AG08396 (cell line): ENCODE measurements at regions not wholly inside any gene's neighbourhood (a gene's known extent, or its start where the extent isn't known, plus 50 kb on each side); places are given as distances from the start of the nearest gene placed in this dataset.

ENCODE experiments used
- DNase-seq: peaks from one replicate; pipeline ENCODE4 v3.0.0; 2012; ENCODE audit warnings: low spot score, mixed read lengths

DNA sequence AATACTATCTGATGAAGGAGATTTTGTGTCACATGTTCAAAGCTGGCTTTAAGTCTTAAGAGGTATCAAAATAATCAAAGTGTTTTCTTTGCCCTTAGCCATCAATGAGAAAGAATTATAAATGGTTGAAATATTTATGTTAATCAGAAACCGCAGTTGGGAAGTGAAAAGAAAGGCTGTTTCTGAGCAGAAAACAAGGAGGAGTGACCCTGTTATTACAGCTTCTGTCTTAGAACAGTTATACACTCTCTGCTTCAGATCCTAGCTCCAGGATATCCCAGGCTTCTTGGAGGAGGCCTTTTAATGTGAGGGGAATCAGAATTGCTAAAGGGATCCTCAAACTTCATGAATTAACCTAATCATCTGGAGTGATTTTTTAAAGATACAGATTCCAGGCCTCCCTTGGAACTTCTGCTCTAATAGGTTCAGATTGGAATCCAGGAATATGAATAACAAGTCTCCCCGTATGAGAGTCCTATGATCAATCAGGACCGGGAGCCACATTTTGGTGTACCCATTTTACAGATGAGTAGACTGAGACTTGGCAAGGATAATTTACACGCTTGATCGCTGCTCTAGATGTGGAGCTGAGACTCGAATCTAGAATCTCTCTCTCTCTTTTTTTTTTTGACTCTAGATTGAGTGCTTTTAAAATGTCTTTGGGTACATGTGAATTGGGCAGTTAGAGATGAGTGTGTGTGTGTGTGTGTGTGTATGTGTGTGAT lies 50.8 kb upstream of the JAG1 start:
- no peak for DNase-seq

DNA sequence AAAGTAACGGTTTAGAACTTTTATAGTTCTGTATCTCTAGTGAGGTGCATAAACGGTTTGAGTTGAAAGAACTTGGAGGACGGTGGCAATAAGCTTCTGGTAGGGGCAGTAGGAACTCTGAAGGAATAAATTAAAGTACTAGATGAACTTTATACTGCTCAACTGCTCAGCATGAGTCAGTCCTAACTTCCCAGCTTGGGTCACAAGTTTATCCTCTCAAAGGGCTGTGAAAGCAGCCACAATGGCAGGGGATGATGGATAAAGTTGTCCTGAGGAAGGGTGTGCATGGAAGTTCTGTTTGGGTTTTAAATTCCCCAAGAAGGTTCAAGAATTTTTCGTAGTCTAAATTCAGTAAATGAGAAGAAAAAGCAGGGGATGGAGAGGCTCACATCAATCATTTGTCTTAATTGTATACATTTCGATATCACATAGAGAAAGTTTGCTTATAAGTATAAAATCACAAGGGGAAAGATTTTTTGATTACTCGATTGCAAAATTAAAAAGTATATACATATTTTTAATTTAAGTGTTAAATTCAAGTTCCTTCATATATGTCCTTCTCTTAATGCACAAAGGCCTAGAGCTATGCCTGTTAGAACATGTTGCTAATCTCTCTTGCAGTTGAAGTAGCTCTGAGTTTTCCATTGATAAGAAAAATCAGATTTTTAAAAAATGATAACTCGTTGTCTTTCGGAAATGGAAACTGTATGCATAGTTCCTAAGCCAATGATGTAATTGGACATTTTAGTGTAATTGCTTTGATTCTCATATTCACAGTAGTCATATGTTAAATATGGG lies 55.3 kb upstream of the JAG1 start:
- DNase-seq, result no peak

DNA sequence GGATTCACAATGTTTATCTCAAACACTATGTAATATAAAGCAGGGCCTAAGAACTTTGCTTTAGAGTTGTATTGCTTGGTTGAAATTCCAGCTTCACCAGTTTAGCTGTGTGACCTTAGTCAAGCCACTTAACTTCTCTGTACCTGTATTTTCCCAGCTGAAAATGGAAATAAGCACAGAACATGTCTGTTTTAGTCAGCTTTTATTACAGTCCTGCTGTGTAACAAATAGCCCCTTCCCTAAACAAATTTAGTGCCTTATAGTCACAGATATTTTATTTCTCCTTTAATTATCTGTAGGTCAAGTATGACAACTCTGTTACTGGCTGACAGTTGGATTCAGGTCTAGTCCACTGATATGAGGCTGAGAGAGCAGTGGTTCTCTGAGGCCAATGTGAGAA lies 56.0 kb upstream of the JAG1 start:
- no peak for DNase-seq

DNA sequence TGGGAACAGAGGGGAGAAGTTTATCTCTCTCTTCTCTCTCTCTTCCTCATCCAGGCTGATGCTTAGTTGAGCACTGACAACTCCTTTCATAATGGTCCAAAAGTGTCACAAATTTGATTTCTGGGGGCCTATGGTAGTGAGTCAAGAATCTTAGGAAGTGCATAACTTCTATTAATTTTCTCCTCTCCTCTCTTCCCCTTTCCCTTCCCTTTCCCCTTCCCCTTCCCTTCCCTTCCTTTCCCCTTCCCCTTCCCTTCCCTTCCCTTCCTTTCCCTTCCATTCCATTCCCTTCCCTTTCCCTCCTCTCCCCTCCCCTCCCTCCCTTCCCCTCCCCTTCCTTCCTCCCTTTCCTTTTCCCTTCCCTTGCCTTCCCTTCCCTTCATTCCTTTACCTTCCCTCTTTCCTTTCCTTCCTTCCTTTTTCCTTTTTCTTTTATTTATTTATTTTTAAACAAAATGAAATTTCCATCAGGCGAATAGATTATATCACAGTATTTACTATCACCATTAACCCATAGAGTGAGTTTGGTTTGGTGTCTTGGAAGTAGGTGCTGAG lies 56.9 kb upstream of the JAG1 start:
- no peak for DNase-seq

DNA sequence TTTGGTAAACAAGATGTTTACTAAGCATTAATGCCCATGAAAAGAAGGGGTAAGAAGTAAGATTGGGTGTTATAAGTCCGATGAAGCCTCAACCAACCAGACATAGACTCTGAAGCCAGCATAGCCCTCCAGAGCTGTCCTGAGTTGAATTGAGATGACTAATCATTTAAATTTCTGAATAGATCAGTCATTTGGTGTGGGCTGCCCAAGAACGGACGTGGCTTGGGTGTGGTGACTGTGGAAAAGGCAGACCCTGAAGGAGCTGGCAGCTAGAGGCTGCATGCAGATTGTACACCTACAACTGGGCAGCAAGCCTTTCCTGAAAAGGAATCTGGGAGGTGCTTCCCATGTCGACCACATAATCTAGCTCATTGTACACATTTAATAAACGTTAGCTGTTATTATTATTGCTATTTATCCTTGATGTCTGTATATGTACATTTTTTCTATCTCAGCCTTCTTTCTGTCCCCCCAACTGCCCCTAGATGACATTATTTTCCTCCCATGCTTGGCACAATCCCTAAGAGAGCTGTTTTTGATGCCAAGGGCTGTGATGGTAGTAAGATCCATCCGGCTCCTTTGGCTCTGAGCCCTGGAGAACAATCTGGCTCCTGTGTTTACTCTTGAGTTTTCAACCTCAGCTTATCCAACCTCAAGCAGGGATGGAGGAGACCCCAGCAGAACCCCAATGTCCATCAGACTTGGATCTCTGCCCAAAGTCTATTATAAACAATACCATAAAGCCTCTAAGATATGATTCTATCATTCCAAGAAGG lies 57.6 kb upstream of the JAG1 start:
- peak; percentile 25 for DNase-seq

DNA sequence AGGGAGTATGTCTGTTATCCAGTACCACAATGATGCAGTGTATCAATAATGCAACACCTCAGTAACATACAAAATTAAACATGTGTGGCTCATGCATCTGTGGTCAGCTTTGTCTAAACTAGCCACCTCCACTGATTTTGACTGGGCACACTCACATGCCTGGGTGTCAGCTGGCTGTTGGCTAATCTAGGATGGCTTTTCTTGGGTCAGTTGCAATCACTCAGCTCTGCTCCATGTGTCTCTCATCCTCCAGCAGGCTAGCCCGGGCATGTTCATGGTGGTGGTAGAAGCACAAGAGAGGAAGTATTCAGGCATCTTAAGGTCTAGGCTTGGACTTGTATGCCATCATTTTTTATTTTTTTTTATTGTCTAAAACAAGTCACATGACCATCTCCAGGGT lies 59.3 kb upstream of the JAG1 start:
- no peak for DNase-seq

DNA sequence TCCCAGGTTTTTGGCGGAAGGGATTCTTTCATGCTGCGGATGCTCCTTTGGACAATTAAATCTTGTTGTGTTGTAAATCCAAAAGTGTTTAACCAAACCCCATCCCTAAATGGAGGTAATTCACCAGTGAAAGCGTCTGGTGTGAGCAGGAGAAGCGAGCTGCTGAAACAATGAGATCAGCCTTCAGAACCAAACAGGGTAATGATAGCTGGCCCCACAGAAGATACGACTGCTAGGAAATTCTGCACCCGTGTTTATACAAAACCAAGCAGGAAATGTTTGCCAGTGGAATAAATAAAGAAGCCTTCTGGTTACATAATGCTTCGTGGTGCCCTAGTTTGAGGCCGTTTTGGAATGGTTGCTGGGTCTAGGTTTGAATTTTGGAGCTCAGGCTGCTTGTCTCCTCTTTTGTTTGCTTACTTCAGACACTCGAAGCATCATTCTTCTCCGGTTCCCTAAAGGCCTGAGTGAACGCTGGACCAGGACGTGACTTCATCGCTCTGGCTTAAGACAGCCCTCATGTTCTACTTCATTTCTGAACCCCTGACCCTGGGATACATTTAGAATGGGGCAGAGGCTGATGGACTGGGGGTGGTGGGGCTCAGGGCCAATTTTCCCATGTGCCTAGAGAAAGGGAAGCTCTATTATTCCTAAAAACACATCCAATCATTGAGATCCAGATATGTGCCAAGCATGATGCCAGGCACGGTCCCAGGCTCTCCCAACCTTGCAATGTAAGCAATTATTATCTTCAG lies 61.6 kb upstream of the JAG1 start:
- no peak for DNase-seq

DNA sequence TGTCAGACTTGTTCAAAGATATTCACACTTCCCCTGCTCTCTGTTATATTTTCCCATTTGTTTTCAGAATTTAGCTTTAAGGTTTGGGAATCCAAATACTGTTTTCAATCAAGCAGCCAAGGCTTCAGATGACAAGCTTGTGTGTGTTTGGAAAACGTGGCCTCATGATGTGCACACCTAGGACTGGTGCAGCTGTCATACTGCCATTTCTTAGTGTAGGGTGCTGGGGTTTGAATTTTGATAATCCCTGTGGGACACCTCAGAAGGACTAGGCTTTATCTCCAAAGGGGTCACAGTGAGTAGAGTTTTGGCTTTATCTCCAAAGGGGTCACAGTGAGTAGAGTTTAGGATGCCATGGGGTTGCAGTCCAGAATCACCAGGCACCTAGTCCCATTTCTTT lies 65.3 kb upstream of the JAG1 start:
- DNase-seq, result no peak

DNA sequence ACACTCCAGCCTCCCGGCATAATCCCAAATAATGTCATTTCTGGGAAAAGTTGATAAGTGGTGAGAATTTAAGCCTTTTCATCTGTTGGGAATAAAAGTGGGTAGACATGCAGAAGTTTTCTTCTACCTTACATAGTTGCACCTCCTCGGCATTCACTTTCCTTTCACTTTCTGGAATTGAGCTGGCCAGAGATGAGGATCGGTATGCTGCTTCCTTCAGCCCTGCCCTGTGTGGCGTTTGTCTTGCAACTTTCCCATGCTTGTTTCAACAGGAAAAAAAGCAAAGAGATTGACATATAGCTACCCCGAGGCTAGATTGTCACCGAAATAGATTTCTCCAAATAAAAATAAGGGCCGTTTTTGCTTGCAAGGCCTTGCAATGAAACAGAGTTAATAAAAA lies 65.8 kb upstream of the JAG1 start:
- DNase-seq, result peak; percentile 32

DNA sequence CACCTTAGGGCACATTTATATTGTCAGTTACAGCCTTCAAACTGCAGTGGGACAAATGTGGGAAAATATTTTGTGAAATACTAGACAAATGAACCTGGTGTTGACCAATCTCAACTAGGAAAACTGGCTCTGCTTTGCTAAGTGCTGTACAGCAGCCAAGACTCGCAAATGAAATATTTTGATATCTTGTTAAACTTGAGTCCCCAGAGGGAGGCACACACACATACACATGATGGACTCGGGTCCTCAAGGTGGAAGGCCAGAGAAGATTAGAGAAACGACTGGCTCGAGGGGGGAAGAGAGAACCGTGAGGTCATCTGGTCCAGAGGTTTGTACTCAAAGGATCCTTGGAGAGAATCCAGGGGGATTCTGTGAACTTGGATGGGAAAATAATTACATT lies 67.3 kb upstream of the JAG1 start:
- DNase-seq, result no peak

DNA sequence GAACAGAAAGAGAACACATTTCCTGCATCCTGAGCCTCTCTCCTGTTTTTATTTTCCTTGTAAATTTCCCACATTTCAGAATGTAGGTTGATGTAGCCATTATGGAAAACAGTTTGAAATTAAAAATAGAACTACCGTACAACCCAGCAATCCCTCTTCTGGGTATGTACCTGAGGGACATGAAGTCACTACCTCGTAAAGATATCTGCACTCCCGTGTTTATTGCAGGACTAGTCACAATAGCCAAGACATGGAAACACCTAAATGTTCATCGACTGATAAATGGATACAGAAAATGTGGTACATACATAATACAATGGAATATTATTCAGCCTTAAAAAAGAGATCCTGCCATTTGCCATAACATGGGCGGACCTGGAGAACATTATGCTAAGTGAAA lies 72.0 kb upstream of the JAG1 start:
- DNase-seq, result no peak

DNA sequence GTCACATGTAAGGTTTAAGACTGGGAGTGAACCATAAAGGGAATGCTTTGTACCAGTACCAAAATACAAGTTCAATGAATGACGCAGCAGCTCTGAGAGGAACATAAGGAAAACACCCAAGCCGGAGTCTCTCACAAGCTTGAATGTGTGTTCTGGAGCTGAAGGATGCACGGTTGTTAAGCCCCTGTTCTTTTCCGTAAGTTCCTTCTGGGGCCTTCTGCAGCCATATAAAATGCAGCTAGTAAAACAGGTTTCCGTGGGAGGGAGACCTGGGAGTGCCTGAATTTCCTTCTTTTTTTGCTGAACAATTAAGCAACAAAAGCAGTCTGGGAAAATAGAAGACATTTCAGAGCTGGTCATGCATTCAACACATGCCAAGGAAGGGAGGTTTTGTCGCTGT lies 73.2 kb upstream of the JAG1 start:
- DNase-seq, result no peak

DNA sequence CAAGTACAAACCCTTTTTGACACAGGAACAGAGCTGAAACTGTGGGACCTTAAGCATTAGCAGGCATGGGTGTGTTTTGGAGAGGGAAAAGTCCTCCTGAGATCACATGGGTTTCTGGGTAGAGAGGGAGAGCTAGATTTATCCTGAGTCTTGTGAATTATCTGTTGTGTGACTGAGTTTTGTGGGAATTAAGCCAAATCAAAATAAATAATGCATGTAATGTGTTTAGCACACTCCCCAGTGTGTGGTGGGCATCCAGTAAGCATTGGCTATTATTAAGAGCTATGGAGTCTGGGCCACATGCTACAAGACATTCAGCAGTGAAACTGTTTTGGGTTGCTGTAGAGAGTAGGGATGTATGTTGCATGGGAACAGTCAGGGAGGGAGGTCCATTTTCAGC lies 75.3 kb upstream of the JAG1 start:
- DNase-seq, result no peak

DNA sequence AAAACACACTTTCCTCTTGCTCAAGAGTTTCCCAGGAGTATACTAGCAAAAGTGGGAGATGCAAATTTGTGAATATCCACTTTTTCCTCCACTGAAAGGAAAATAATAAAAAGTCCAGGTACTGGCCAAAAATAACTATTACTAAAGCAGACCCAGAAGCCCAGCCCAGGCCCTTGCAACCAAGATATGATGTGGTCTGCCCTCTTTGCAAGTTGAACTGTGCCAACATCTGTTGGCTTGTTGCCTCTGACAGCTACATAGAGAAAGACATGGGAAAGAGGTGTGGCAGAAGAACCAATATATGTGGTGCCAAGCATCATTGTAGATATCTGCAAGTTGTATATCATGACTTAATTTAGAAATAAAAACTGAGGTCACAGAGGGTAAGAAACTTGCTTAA lies 78.4 kb upstream of the JAG1 start:
- no peak for DNase-seq

DNA sequence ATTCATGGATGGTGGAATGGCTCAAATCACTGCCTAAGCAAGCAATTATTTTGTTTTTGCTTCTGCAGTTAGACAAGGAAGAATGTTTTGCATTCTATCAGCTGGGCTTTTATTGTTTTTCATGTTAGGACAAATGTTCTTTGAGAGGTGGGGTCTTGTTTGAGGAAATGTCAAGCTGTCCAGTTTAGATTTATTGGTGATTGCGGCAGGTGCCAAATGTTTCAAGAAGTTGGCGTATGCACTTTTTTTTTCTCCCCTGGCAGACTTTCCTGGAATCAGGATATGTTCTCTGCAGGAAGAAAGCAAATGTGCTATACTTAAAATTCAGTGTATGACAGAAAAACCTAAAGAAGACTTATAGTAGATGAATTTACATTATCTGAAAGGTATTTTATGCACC lies 81.0 kb upstream of the JAG1 start:
- DNase-seq, result no peak

DNA sequence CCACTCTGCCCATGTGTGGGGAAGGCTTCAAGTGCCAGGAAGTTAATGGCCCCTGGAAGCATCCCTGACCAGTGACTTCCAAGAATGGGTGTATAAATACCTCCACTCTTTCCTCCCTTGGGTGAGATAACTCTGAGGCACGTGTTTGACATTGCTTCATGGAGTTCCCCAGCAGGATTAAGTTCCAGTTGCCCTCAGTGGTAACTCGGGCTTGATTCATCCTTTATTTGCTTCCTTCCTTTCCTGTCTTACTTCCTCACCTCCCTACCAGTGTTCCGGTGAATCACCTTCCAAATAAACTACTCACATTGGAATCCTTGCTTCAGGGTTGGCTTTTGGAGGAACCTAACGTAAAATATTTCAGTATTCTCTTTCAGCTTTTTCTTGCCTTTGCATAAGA lies 84.6 kb upstream of the JAG1 start:
- DNase-seq, result no peak

DNA sequence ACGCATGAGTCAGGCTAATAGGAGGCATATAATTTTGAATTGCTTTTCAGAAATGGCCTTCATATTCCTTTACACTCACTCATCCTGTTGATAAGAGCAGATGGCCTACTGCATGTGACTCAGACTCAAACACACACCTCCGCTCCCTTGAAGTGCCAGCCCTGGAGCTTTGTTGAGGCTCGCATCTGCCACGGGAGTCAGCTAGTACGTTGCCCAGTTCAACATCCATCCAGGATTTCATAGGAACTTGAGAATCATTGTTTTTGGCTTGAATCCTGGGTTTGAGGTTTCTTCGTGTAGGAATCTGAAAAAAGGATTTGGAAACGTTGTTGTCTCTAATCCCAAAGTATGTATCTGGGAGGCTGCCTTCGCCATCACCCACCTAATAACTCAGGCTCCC lies 87.4 kb upstream of the JAG1 start:
- no peak for DNase-seq

DNA sequence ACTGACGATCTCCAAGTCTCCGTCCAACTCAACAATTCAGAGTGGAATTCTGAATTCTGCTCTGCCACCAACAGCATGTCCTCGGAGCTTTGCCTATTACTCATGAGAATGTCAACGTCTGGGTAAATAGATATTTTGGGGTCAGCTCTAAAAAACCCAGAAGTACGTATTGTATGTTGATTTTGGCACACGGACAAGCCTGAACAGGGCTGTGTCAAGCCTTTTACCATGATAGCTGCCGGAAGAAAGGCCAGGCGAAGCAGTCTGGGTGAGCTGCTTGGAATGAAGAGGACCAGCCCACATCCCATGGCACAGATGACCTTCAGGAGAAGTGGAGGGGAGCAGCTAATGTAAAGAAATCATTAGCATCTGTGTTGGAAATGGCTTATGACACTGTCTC lies 88.0 kb upstream of the JAG1 start:
- no peak for DNase-seq

DNA sequence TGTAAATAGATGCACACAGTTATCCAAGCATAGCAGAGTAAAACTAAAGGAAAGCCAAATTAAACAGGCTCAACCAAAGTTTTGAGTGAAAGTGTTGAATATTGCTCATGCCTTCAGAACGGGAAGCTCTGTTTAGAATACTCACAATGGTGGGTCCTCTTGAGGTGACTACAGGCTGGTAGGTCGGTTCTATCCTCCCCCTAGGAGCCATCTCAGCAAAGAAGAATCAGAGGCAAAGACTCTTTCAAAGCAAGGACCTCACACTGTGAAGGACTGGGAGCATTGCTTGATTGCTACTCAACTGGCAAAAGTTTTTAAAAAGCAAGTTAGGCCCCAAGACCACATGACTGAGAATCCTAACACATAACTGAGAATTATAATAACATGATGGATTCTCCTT lies 88.4 kb upstream of the JAG1 start:
- DNase-seq, result no peak

DNA sequence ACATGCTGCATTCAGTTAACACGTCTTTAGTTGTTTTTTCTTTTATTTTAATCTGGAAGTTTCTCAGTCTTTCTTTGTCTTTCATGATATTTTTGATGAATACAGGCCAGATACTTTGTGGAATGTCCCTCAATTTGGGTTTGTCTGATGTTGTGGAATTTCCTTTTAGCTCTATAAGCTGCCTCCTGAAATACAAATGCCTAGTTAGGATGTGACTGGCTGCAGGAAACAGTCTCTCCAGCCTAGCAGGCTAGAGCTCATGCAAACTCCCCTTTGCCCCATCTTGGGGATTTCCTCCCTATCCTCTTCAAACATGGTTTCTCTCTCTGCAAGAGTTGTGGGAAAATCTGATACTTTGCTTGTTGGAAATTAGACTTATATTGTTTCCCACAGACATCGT lies 89.3 kb upstream of the JAG1 start:
- no peak for DNase-seq

DNA sequence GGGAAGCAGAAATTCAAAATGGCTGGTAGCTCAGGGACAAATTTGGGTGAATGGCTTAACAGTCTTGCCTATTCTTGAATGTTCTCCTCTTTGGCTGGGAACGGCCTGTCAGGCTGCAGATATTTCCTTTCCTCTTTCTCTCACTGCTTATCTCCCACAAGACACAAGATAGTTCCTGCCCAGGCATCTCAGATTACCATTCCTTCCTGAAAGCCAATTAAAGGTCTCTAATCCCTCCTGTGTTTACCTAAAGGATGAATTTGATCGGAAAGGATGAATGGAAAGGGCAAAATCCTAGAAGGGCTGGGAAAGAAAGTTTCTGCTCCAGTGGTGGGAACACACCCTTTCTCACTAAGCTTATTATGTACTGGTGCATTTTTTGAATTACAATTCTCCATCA lies 95.9 kb upstream of the JAG1 start:
- no peak for DNase-seq

DNA sequence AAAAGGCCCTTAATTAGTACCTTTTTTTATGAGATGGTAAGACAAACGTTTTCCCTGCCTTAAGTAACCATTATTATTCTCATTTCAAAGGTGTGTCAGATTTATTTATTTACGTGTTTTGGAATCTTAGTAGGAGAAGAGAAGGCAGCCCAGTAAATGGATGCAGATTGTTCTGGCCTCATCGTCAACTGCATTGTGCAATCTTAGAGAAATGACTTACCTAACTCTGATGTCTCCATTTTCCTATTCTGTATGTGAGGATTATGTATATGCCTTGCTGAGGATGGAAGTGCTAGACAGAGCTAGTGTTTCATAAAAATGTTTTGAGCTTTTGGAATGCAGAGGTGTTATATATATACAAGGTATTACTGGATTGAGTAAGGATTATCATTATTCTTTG lies 97.0 kb upstream of the JAG1 start:
- DNase-seq, result no peak
